NCI-H748 (cell line): ENCODE measurements at regions not wholly inside any gene's neighbourhood (a gene's known extent, or its start where the extent isn't known, plus 50 kb on each side); places are given as distances from the start of the nearest gene placed in this dataset.

Experiments
- DNase-seq: peaks from one replicate; lab custom pipeline; 2025; ENCODE audit not compliant: unreplicated experiment; lab: John Stamatoyannopoulos, UW

DNA sequence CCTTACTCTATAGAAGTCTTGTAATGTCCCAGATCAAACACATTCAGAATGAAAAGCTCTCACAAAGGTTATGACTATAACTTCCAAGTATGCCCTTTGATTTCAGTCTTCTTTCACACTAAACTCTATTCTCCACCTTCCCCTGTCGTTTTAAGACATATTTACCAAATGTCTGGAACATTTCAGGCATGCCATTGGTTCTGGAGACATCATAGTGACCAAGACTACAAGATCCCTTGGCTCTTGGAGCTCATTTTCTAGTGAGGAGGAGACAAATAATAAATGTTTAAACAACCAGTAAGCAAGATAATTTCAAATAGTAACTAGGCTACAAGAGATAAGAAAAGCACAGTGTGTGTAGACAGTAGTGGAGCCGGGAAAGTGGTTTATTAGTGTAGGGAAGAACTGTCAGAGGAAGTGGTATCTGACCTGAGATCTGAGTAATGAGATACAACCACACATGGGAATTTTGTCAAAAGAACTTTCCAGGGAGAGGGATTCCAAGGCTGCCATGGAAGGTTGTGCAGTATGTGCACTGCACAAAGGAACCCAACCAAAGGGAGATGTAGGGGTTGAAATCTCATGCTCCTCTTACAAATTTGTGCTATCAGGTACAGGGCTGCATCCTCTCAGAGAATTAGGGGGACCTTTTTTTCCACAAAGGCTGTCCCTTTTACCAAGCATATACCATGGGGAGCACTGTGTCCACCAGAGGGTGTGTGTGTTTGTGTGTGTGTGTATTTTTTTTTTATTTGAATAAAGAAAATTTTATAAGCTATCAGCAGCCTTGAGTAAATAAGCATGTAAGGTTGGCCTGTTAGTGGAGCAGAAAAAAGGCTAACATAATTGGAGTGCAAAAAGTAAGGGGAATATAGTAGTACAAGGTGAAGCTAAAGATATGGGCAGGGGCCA lies 1279.1 kb upstream of the WWC1 start:
- no peak for DNase-seq

DNA sequence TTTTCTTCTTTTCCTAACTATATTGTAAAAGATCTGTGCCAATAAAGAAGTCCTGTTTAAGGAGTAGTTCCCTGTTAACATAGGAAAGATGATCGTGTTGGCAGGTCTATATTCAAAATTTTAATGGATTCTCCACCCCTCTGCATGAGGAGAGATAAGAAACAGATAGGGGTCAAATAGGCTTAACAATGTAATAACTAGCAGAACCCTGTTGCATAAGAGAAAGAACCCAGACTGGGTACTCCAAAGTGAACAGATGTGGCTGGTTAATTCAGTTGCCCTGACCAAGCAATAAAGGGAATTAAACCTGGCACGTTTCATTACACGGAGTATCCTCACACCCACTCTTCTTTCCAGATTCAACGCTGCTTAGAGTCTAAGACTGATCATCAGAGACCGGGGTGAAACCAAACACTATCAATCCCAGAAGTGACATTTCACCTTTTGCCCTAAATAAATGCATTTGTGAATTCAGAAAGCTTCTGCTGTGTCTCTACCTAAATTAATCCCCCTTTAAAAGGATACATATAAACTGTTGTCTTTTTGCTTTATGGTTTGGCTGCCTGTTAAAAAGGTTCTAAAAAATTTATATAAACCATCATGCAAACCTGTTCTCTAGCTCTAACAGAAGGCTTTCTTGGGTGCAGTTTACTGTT lies 1276.9 kb upstream of the WWC1 start:
- no peak for DNase-seq

DNA sequence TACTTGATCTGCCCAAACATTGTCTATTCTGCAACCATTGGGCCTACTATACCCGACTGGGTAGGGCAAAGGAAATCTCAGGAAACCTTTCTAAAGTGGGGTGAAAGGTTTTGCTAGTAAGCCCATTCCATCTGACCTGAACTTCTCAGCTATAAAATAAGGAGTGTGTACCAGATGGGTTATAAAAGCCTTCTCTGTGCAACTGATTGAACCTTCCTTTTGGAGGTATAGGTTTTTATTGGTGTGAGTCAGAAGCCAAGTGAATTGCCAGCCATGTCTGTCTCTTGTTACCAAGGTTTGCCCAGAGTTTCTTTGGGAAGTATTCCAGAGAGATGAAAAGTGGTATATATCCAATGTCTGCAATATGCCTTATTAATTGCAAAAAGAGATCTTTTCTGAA lies 1271.0 kb upstream of the WWC1 start:
- no peak for DNase-seq

DNA sequence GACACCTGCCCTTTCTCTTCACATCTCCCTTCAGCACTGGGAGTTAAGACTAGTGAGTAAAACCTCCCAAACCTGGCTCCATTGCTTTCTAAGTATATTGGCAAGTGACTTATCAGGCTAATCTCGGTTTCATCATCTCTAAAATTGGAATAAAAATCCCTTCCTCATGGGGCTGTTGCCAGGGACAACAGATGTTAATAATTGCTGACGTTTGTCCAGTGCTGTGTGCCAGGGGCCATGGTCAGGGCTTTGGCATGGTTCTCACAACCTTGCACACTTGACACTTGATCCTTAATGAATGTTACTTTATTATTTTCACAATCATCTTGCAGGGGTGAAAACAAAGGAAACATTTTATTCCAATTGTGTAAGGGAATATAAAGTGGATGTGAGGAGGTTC lies 1262.0 kb upstream of the WWC1 start:
- DNase-seq: no peak

DNA sequence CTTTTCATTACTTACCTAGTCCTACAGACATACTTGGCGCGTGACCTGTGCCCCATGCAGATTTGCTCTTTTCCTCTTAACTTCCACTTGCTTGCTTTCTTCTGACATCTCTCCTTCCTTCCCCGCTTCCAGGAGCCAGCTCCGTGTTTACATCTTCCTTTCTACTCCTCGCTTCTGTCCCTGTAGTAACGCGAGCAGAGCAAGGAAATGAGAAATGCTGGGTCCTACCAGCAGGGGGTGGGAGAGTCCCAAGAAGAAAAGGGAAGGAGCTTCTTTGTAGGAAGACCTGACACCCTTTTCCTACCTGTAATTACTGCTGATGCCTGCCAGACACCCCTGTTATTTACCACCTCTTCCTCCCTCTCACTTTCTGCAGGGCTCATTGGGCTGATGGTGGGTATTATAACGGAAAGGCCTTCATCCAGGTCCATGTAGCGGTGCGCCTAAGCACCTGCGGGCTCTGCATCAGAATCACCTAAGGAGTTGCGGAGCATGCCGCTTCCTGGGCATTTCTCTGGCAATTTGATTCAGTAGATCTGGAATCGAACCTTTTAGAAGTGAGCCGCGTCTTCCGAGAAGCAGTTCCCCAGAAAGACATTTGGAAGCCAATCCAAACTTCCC lies 1260.8 kb upstream of the WWC1 start:
- peak; percentile 23 for DNase-seq

DNA sequence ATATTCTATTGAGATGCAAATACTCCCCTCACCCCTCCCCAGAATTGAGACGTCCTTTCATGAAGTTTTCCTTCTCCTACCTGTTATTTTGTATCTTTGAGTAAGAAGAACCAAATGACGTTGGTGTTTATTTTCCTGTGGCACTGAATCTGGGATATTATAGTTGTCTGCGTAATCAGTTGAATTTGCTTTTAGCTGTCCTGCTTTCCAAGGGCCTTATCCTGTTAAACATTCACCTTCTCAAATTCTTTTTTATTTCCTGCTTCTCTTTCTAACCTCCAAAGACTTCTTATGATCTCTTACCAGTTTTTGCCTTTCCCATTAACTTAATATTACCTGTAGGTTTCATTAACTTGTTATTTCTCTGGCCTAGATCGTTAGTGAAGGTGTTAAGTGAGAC lies 1254.9 kb upstream of the WWC1 start:
- no peak for DNase-seq

DNA sequence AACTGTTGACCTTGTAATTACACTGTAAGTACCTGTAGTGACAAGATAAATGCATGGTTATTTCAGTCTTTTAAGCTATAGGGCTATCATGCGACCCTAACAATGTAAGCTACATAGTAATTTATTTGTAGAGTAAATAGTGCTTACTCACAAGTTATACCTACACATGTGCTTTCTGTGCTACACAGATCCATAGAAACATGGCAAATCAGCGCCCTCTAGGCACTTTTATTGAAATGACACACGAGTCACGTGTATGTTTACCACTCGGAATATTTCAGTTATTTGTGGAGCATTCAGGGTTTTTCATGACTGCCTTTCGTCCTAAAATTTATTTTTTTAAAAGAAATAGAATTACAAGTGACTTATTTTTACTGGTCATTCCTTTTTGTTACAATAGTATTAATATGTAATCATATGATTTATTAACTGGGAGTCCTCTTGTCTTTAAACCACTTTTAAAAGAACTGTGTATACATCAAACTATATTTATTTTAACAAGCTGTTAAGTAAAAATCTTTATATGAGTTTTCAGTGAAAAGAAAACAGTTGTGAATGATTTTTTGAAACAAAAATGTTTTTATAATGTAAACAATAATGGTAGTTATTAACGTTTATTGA lies 1242.3 kb upstream of the WWC1 start:
- DNase-seq: peak; percentile 90

DNA sequence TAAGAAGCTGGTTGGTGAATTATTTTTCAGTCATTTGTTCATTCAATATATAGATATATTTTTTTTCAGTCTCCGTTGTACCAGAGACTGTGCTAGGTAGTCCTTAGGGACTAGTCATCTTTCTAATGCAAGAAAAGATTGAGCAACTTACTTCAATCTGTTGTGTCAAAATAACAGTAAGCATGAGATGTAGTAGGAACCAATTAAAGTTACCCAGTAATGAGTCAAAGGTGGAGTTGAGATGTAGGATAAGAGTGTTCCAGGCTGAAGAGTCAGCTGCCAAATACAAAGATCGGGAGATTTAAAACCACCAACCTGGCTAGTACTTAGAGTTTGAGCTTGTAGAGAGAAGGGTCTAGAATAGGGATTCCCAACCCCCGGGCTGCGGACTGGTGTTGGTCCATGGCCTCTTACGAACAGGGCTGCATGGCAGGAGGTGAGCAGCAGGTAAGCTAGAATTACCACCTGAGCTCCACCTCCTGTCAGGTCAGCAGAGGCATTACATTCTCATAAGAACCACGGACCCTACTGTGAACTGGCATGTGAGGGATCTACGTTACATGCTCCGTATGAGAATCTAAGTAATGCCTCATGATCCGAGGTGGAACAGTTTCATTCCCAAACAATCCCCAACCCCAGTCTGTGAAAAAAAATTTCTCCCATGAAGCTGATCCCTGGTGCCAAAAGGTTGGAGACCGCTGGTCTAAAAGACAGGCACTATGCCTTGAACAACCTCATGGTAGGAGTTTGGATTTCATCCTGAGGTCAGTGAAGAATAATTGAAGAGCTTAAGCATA lies 1241.5 kb upstream of the WWC1 start:
- DNase-seq: no peak

DNA sequence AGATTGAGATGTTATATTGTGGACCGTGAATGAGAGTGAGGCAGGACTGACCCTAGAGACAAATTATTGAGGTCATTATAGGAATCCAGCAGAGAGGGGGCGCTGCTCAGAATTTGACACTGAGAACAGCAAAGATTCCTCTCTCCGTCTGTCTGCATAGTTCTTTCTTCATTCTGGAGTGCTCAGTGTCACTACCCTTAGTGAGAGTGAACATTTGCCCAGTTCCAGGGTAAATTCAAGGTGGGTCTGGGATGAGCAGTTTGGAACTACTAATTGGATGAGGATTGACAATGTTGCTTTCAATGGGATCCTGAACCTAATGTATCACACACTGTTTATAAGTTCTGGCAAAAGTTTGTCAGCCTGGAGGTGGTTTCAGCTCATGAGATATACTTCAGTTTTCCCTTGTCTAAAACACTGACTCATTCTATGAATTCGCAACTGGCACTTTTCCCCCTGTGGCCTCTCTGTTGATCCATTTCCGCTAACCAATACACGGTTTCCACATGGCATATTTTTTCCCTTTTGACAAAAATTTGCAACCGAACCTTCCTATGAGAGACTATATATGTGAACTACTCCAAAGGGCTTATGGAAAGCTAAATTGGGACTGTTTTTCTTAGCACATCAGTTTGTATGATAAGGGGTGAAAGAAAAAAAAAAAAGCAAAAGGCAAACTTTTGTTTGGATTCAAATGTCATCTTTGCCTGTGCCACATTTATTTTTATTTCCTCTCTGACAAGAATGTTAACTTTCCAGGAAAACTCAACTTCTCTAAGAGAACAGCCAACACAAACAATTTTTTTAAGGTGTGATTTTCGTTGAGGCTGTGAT lies 1240.7 kb upstream of the WWC1 start:
- no peak for DNase-seq

DNA sequence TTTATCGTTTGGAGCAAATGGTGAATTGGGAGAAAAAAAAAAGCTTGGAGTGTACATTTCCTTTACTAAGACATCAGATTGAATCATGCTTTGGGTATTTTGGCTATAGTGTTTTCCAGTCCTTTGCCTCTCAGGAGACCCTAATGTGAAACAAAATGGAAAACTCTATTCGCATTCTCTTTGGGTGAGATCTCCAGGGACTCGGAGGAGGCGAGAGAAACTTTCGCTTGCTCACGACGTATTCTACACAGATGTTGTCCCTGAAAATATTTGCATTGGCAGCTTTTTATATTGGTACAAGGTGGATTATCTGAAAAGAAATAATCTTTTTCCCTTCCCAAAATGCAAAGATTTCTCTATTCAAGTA lies 1240.1 kb upstream of the WWC1 start:
- DNase-seq: no peak

DNA sequence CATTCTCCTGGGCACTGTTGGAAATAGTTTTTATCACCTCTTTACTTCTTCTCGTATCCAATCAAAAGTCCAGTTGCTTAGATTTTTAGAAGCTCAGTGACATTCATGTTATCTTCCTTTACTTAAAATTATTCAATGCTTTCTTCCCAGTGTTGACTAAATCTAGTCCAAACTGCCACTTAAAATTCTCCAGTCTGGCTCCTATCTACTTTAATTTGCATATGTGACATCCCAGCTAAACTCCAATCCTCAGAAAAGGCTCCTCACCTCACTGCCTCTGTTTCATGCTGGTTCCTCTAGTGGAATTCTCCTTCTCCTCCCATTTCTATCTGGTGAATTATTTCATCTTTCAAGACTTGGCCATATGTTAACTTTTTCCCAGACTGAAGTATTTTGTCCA lies 1238.7 kb upstream of the WWC1 start:
- no peak for DNase-seq

DNA sequence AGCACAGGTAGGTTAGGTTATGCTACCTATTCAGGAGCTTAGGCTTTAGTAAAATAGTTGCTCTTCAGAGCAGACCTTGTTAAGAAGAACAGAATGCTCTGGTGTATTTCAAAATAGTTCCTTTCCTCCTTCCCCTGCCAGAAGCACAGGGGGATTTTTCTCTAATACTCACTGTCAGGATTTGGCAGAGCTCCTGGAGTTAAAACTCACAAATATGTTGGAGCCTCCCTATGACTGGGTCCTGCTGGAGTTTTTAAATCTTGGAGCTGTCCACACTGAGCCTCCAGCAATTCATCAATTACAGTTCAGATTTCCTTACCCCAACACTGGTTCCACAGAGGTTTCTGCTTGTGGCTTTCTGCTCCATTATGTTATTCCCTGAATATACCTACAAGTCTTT lies 1233.8 kb upstream of the WWC1 start:
- DNase-seq: no peak

DNA sequence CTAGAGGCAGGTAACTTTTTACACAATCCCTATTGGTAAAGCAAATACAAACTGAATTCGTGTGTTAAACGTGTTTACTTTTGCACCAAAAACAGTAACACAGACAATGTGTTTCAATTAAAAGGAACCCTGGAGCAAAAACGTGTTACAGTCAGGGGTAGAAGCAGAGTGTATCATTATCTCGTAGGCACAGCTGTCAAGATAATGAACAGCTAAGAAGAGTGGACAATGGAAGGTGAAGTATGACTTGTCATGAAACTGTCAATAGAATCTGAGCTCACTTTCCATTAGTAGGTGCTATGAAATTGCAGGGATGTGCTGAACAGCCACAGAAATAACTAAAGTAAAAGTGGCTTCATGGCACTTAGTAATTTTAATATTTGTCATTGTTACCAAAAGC lies 1229.8 kb upstream of the WWC1 start:
- peak; percentile 78 for DNase-seq

DNA sequence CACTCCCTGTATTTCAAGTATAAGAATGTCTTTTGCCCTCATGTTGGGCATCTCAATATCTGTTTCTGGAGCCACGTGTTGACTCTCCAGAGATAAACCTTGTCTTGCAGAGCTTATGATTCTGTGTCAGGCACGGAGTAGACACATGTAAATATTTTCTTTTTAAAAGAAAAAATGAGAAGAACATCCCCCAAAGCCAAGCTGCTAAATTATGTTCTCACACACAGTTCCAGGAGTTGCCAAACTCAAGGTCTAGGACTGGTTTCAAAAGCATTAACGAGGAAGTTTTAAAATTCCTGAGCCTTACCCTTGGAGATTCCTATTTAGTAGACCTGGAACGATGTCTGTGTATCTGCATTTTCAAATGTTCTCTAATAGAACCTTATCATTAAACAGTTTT lies 1228.3 kb upstream of the WWC1 start:
- DNase-seq: no peak

DNA sequence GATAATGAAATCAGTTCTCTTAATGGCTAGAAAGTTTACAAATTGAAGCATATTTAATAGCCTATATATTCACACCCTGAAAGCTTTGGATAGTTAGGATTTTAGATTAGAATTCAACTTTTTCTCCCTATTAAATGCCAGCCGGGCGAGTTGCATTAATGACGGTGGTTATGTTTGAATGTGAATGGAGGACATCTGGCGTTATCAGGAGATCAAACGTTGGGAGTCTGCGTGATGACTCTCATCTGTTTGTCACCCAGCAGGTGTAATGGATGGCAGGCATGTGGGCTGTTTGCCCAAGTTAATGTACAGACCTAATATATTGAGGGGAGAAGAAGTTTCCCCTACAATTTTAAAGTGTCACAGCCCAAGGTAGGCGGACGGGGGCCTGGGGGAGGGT lies 1227.7 kb upstream of the WWC1 start:
- peak; percentile 46 for DNase-seq

DNA sequence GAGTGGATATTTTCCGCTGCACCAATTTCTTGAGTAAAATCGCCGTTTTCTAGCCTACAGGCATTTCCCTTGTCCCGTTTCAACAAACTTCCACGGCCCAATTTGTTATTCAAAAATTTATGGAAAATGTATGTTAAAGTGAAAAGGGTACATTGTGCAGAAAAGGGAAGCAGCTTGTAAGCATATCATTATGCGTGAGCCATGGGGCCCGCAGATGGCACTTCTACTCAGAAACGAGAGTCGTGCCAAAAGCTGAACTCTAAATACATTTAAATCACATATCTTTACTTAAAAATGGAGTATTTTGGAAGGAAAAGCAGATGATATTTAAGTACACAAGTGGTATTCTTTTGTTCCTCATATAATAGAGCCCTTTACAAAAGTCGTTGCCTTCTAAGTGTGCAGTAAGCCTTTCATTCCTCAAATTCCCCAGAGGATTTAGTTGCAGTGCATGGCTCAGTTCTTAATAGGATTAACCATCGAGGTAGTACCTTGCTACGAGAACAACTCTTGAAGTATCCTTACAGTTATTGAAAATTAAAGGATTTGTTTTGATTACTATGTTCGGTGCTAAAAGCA lies 1227.2 kb upstream of the WWC1 start:
- DNase-seq: no peak

DNA sequence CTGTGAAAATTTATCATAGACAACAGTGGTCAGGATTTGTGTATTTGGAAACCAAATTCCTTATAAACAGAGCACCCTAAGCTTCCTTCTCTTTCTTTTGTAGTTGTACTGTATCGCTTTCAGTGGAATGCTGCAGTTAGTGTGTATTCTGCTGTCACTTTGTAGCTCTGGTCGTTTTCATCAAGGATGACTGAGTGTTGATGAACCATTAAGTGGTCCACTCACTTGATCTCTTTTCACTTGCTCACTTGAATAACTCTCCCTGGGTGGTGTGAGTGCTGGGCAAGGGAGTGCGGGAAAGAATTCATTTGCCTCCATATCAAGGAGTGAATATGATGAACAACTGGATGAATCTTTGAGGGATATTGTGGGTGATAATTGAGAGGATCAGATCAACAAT lies 1225.7 kb upstream of the WWC1 start:
- no peak for DNase-seq

DNA sequence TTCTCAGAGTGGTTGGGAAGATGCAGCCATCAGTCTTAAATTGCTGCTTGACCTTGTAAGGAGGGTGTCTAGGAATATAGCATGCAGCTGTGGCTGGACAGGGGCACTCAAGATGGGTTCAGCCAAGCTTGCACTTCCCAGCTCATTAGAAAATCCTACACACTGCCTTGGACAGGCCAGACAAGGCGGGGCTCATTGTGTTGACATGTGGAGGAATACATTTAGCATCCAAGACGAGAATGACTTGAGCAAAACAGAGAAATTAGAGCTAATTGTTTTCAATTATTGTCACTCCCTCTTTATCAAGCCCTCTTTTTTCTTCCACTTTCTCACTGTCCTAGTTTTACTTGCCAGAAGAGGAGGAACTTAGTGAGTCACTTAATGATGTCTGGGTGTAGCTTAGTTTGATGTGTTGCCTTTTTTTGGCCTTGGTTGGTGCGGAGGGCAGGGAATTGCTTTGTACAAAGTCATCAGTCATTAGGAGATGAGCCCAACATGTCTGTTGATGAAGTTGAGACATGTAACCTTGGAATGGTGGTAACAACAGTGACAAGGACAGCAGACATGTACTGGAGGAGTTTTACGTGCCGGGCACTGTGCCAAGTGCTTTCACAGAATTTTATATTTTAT lies 1219.3 kb upstream of the WWC1 start:
- DNase-seq: no peak

DNA sequence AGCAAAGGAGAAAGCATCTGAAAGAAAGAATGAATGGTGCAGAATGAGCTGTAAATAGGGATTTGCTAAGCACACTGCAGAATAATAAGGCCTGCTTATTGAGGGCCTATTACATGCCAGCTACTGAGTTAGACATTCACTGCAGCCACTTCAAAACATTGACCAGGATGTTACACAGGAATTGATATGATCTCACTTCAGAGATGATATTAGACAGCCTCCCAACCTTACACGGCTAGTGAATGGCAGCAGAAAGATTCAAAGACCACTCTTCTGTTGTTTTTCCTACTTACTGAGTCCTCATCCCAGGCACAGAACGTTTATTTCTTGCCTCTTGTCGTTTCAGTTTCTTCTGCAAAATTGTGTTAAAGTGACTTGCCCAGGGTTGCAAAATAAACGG lies 1209.9 kb upstream of the WWC1 start:
- no peak for DNase-seq
